Adrenal gland (tissue), 9 donors: ENCODE measurements at regions not wholly inside any gene's neighbourhood (a gene's known extent, or its start where the extent isn't known, plus 50 kb on each side); places are given as distances from the start of the nearest gene placed in this dataset.

Source experiments
- DNase-seq, 7 donors: peaks; one replicate each; pipeline ENCODE4 v3.0.0-alpha.2; 2019 to 2020
- H3K27ac ChIP-seq, 5 donors: fragments of 200-600 bp; sonication (generic) in 4 of 5; 1 replicate in 3 of 5; 2 replicates in 2 of 5; pipeline versions ENCODE4 v1.5.1 to v1.8.0; 2016 to 2020; ENCODE audit warnings: mild to moderate bottlenecking in 1 of 5
- H3K27me3 ChIP-seq: fragments of 200-600 bp; 2 replicates; pipeline ENCODE4 v1.8.0; 2021
- H3K36me3 ChIP-seq, 2 donors: fragments of 200-600 bp; replicated peaks in 1 of 2; 1 replicate in 1 of 2; 2 replicates in 1 of 2; pipeline versions ENCODE4 v1.5.1 to v1.8.0; 2018 to 2022
- H3K4me1 ChIP-seq, 2 donors: fragments of 200-600 bp; replicated peaks in 1 of 2; 1 replicate in 1 of 2; 2 replicates in 1 of 2; pipeline versions ENCODE4 v1.5.1 to v1.8.0; 2018 to 2021
- H3K4me3 ChIP-seq, 4 donors: fragments of 200-600 bp; sonication (generic) in 3 of 4; one replicate each; pipeline ENCODE4 v1.5.1; 2016 to 2018
- H3K9me3 ChIP-seq, 3 donors: fragments of 200-600 bp; sonication (generic) in 1 of 3; replicated peaks in 1 of 3; 1 replicate in 2 of 3; 2 replicates in 1 of 3; pipeline versions ENCODE4 v1.5.1 to v1.8.0; 2016 to 2021
- POLR2A ChIP-seq, 2 donors: fragments of 450-650 bp; IDR thresholded peaks; one replicate each; pipeline ENCODE4 v1.6.1; 2017; ENCODE audit warnings: antibody characterized with exemption in 2 of 2, mild to moderate bottlenecking in 2 of 2, moderate library complexity in 1 of 2
- WGBS, 4 donors: extraction: QIAGEN DNeasy Blood & Tissue Kit in 2 of 4; methylation state at CpG; one replicate each; pipeline versions ENCODE4 v1.1.5 to v1.1.7; 2013 to 2017; 5-methylcytosine and 5-hydroxymethylcytosine counted together
- intact Hi-C, 2 donors: fragments of 100-400 bp; cut with DNase I; formaldehyde crosslinking; loops; one replicate each; pipeline versions ENCODE4 v1.14.1 to v1.15.0; 2022 to 2023
- TF ChIP-seq, protein P1 (sequence below), 6 experiments: fragments of 450-650 bp in 4 of 6; fragments of 200-600 bp in 2 of 6; sonication (generic) in 1 of 6; IDR thresholded peaks; 1 replicate in 5 of 6; 2 replicates in 1 of 6; pipeline versions ENCODE4 v1.5.1 to v1.8.0; 2016 to 2021; ENCODE audit warnings: antibody characterized with exemption in 6 of 6, mild to moderate bottlenecking in 2 of 6, moderate library complexity in 1 of 6
- donor health status: healthy with polysubstance abuse.
- donor health status: Bipolar disorder and iron deficiency.
- donor health status: DM: yes; HTN: yes; CAD: no.
- donor health status: DM: no; HTN: no; CAD: no.
- donor health status: DM: no; HTN: no; CAD: no.

DNA sequence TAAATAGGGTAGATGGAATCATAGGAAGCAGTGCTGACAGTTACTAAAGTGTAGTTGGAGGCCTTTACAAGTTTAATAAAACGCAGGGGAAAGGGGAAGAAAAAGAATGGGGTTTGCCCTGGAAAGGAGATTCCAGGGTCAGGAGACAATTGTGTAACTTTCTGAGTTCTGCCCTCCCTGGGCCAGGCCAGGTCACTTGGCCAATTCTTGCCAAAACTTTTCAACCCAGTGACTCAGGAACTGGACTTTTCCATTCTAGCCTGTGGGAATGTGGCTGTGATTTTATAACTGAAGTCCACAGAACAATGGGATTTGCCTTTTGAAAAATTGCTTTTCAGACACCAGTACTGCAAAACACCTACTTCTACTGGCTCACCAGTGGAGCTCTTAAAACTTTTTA lies 289.8 kb upstream of the ANKRD55 start:
- H3K4me1 ChIP-seq: peaks cover 15 to 22% of the 10 kb centered on the region in 2 donors
- no peaks in the 10 kb centered on the region for H3K9me3 ChIP-seq
- H3K27ac ChIP-seq: peak overlapping the region in 4 of 5 donors; percentile 46 to 78 (median 53)
- intact Hi-C loops: no loop called here
- no peak overlapping the region for H3K4me3 ChIP-seq
- TF ChIP-seq POLR2A (IDR thresholded peaks at IDR 0.05): no peak
- TF ChIP-seq, protein P1, sequence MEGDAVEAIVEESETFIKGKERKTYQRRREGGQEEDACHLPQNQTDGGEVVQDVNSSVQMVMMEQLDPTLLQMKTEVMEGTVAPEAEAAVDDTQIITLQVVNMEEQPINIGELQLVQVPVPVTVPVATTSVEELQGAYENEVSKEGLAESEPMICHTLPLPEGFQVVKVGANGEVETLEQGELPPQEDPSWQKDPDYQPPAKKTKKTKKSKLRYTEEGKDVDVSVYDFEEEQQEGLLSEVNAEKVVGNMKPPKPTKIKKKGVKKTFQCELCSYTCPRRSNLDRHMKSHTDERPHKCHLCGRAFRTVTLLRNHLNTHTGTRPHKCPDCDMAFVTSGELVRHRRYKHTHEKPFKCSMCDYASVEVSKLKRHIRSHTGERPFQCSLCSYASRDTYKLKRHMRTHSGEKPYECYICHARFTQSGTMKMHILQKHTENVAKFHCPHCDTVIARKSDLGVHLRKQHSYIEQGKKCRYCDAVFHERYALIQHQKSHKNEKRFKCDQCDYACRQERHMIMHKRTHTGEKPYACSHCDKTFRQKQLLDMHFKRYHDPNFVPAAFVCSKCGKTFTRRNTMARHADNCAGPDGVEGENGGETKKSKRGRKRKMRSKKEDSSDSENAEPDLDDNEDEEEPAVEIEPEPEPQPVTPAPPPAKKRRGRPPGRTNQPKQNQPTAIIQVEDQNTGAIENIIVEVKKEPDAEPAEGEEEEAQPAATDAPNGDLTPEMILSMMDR (IDR thresholded peaks at IDR 0.05): no peak
- WGBS, 4 donors: 8 to 21% (median 13%) methylated on average over 1 of the region's 1 CpG
- peak; percentile 67 to 88 (median 80) for DNase-seq
- no peaks in the 10 kb centered on the region for H3K27me3 ChIP-seq
- H3K36me3 ChIP-seq: no peaks in the 10 kb centered on the region

DNA sequence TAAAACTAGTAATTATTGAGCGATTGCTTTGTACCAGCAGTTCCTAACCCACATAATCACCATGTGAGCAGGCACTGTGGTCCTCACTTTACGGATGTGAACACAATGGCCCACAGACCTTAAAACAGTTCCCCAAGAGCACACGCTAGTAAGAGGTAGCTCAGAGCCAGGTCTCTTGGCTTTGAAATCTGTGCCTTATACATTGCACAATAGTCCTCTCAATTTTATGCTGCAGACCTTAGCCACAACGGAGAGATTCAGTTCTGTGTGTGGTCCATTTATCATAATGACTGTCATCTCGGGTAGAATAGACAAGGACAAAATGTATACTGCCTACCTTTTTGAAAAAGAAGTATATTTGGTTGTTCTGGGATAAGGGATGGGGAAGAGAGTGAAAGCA lies 289.0 kb upstream of the ANKRD55 start:
- Histone ChIP-seq H3K27me3 (no peaks in the 10 kb centered on the region), H3K9me3 (no peaks in the 10 kb centered on the region), H3K36me3 (no peaks in the 10 kb centered on the region), H3K4me1 (peaks cover 17 to 26% of the 10 kb centered on the region in 2 donors), H3K4me3 (no peak overlapping the region), H3K27ac (peak overlapping the region in 1 of 5 donors; percentile 78)
- TF ChIP-seq, protein P1 (IDR thresholded peaks at IDR 0.05): no peak
- no peak for TF ChIP-seq POLR2A (IDR thresholded peaks at IDR 0.05)
- intact Hi-C loops: no loop called here
- DNase-seq: no peak
- WGBS, 4 donors: 35 to 58% (median 51%) methylated on average over 5 of the region's 5 CpGs

DNA sequence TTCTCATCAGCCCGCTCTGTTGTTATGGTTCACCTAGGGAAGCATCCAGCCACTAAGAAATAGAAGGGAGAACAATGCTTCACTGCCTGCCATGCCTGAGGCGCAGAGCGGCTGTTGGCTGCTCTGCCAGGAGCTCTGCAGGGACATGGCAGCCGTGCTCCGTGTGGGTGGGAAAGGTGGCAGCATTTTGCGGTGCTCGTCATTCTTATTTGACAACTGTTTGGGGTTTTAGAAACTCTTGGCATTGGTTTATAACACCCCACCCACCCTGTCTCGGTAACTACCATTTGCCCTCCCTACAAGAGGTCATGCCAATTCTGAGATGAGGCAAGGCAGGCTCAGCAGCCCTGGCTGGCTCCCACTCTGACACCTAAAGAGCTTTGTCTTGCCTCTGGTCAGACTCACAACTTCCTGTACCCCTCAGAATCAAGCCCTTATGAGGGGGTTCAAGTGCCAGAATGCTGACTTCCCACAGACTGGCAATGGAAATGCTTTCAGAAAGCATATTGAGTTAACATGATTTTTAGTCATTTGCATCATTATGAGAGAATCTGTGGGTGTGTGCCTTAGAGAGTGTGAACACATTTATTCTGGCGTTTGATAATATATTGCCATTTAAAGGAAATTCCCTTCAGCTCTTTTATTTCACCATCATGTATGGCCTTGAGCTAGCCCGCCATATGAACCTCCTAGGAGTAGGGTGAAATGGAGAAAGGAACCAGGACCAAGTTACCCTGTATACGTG lies 288.0 kb upstream of the ANKRD55 start:
- 90 to 93% (median 93%) methylated on average over 10 to 11 of the region's 11 CpGs for WGBS, 4 donors
- H3K9me3 ChIP-seq: no peaks in the 10 kb centered on the region
- H3K27me3 ChIP-seq: no peaks in the 10 kb centered on the region
- no peaks in the 10 kb centered on the region for H3K36me3 ChIP-seq
- H3K27ac ChIP-seq: no peak overlapping the region
- TF ChIP-seq, protein P1 (IDR thresholded peaks at IDR 0.05): no peak
- TF ChIP-seq POLR2A (IDR thresholded peaks at IDR 0.05): no peak
- no peak for DNase-seq
- H3K4me1 ChIP-seq: peaks cover 24 to 36% of the 10 kb centered on the region in 2 donors
- H3K4me3 ChIP-seq: no peak overlapping the region
- intact Hi-C loops: no loop called here

DNA sequence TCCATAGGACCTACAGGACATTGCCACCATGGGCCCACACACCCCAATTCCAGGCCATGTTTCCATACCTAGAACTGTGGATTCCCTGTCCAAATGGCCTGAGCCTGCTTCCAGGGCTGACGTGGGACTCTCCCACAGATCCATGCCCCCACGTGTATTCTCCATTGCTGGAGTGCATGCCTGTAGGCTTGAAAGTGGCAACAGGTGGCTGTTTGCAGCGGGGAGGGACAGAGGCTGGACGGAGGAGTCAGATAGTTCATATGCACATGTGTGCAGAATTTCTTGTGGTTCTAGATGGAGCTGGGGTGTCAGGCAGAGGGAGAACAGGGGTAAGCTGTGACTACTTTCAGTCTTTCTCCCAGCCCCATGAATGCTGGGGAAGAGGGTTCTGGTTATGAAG lies 285.7 kb upstream of the ANKRD55 start:
- Histone ChIP-seq H3K27me3 (no peaks in the 10 kb centered on the region), H3K27ac (no peak overlapping the region), H3K4me3 (no peak overlapping the region), H3K36me3 (no peaks in the 10 kb centered on the region), H3K4me1 (peaks cover 28 to 44% of the 10 kb centered on the region in 2 donors), H3K9me3 (no peaks in the 10 kb centered on the region)
- TF ChIP-seq POLR2A (IDR thresholded peaks at IDR 0.05): no peak
- TF ChIP-seq, protein P1 (IDR thresholded peaks at IDR 0.05): no peak
- WGBS, 4 donors: 90 to 97% (median 92%) methylated on average over 4 of the region's 4 CpGs
- intact Hi-C loops: no loop called here
- DNase-seq: no peak
